ENCODE measurements at regions not wholly inside any gene's neighbourhood (a gene's known extent, or its start where the extent isn't known, plus 50 kb on each side); places are given as distances from the start of the nearest gene placed in this dataset.
"Not testable (repeated sequence)": the region's sequence is repeated elsewhere in the genome, so short reads cannot be mapped to it uniquely, and the experiment has no call there.

DNA sequence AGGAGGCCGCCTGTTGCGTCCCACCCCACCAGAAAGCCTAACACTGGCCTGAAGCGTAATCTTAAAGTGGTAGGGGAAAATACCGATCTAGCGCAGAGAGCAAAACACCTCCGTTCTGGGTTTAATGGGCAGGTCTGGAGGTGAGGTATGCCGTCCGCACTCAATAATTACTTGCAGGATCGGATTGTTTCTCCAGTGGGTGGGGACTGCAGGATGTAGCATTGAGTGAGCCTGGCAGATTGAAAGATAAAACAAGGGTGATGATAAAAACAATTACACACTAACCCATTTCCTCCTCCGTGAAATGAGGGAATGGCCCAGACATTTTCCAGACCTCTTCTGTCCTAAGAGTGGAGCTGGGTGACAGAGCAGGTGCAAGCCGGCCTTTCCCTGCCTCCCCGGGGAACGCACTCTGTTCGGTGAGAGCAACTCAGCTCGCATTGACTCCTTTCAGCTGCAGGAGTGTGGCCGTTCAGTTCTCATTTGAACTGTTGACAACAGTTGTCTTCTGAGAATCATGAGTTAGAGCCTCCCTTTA lies 110.2 kb upstream of the DOCK9 start:
- no peak for DNase-seq
- 20% methylated on average over 7 of the region's 16 CpGs for WGBS (ENCODE audit: insufficient coverage)
- Histone ChIP-seq H3K27ac (ENCODE audit: low read length) (no peak overlapping the region), H3K4me3 (ENCODE audit: low read length) (peak overlapping the region; percentile 60), H3K9me3 (replicated peaks; ENCODE audit: control insufficient read depth, low read depth, low read length) (no peaks in the 10 kb centered on the region), H3K27me3 (ENCODE audit: control insufficient read depth, insufficient read depth, low read length) (peaks cover 28% of the 10 kb centered on the region), H3K36me3 (ENCODE audit: control insufficient read depth, insufficient read depth, low read length) (no peaks in the 10 kb centered on the region), H3K4me1 (ENCODE audit: control insufficient read depth, insufficient read depth, low read length) (peaks cover 5% of the 10 kb centered on the region)

DNA sequence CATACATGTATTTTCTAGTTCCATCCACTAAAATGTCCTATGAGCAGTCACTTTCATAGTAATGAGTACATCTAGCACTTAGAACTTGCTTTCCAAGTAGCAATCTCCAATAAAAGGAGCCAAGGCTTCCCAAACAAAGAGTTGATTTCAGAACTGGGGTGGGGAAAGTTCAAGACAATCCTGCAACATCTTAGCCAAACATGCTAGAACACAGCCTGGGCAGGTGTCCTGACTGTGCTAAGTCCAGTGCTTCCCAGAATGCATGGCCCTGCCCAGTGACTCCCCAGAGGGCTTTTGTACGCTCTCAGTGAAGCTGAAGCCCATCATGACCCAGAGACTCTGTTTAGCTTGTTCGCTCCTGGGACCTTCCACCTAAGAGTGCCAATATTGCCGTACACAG lies 106.7 kb upstream of the UBAC2 start:
- 38% methylated on average over 1 of the region's 3 CpGs for WGBS (ENCODE audit: insufficient coverage)
- no peak for DNase-seq
- peaks cover 6% of the 10 kb centered on the region for H3K27me3 ChIP-seq (ENCODE audit: control insufficient read depth, insufficient read depth, low read length)

DNA sequence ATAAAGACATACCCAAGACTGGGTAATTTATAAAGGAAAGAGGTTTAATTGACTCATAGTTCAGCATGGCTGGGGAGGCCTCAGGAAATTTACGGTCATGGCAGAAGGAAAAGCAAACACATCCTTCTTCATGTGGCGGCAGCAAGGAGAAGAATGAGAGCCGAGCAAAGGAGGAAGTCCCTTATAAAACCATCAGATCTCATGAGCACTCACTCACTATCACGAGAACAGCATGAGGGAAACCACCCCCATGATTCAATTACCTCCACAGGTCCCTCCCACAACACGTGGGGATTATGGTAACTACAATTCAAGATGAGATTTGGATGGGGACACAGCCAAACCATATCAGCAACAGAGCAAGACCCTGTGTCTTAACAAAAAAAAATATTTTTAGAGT lies 98.8 kb upstream of the UBAC2 start:
- no CpG with 5 or more reads among the region's 5 CpGs for WGBS (ENCODE audit: insufficient coverage)

More for the DNA sequence above, 106.7 kb upstream of the UBAC2 start:
- Histone ChIP-seq H3K36me3 (ENCODE audit: control insufficient read depth, insufficient read depth, low read length) (no peaks in the 10 kb centered on the region), H3K9me3 (replicated peaks; ENCODE audit: control insufficient read depth, low read depth, low read length) (no peaks in the 10 kb centered on the region), H3K4me1 (ENCODE audit: control insufficient read depth, insufficient read depth, low read length) (no peaks in the 10 kb centered on the region), H3K27ac (ENCODE audit: low read length) (no peak overlapping the region), H3K4me3 (ENCODE audit: low read length) (no peak overlapping the region)

GRCh38 chr13:99103536-99103935 lies 97.1 kb upstream of the UBAC2 start:
- Histone ChIP-seq H3K9me3 (replicated peaks; ENCODE audit: control insufficient read depth, low read depth, low read length) (no peaks in the 10 kb centered on the region), H3K4me3 (ENCODE audit: low read length) (no peak overlapping the region), H3K4me1 (ENCODE audit: control insufficient read depth, insufficient read depth, low read length) (peaks cover 8% of the 10 kb centered on the region), H3K27ac (ENCODE audit: low read length) (no peak overlapping the region), H3K27me3 (ENCODE audit: control insufficient read depth, insufficient read depth, low read length) (peaks cover 2% of the 10 kb centered on the region), H3K36me3 (ENCODE audit: control insufficient read depth, insufficient read depth, low read length) (no peaks in the 10 kb centered on the region)
- DNase-seq = peak; percentile 84
- WGBS (ENCODE audit: insufficient coverage) = 9% methylated on average over 4 of the region's 7 CpGs

More for the DNA sequence above, 98.8 kb upstream of the UBAC2 start:
- H3K9me3 ChIP-seq (replicated peaks; ENCODE audit: control insufficient read depth, low read depth, low read length); H3K4me3 ChIP-seq (ENCODE audit: low read length); H3K4me1 ChIP-seq (ENCODE audit: control insufficient read depth, insufficient read depth, low read length); DNase-seq; H3K27ac ChIP-seq (ENCODE audit: low read length); H3K27me3 ChIP-seq (ENCODE audit: control insufficient read depth, insufficient read depth, low read length); H3K36me3 ChIP-seq (ENCODE audit: control insufficient read depth, insufficient read depth, low read length): not testable (repeated sequence)

GRCh38 chr13:99104396-99104795 lies 96.3 kb upstream of the UBAC2 start:
- Histone ChIP-seq H3K27me3 (ENCODE audit: control insufficient read depth, insufficient read depth, low read length) (peaks cover 2% of the 10 kb centered on the region), H3K9me3 (replicated peaks; ENCODE audit: control insufficient read depth, low read depth, low read length) (no peaks in the 10 kb centered on the region), H3K36me3 (ENCODE audit: control insufficient read depth, insufficient read depth, low read length) (no peaks in the 10 kb centered on the region), H3K27ac (ENCODE audit: low read length) (no peak overlapping the region), H3K4me1 (ENCODE audit: control insufficient read depth, insufficient read depth, low read length) (peaks cover 8% of the 10 kb centered on the region), H3K4me3 (ENCODE audit: low read length) (no peak overlapping the region)
- DNase-seq = no peak
- 93% methylated on average over 6 of the region's 9 CpGs for WGBS (ENCODE audit: insufficient coverage)

DNA sequence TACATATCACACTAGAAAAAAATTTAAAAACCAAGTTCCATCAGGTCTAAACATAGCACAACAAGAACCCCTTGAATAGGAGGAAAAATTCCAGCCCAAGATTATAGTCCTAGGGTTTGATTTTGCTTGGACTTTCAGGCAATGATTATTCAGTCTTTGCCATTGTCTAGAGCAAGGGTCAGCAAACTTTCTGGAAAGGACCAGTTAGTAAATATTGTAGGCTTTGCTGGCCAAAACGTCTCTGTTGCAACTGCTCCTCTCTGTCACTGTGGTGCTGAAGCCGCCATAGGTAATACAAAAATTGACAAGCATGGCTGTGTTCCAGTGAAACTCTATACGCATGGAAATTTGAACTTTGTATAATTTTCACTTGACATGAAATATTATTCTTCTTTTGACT lies 95.5 kb upstream of the UBAC2 start:
- Histone ChIP-seq H3K27ac (ENCODE audit: low read length) (no peak overlapping the region), H3K4me3 (ENCODE audit: low read length) (no peak overlapping the region), H3K27me3 (ENCODE audit: control insufficient read depth, insufficient read depth, low read length) (peaks cover 2% of the 10 kb centered on the region), H3K9me3 (replicated peaks; ENCODE audit: control insufficient read depth, low read depth, low read length) (no peaks in the 10 kb centered on the region), H3K4me1 (ENCODE audit: control insufficient read depth, insufficient read depth, low read length) (peaks cover 8% of the 10 kb centered on the region), H3K36me3 (ENCODE audit: control insufficient read depth, insufficient read depth, low read length) (no peaks in the 10 kb centered on the region)
- no peak for DNase-seq
- WGBS (ENCODE audit: insufficient coverage) = no CpG with 5 or more reads among the region's 3 CpGs

GRCh38 chr13:99113351-99113750 lies 87.3 kb upstream of the UBAC2 start:
- no CpG with 5 or more reads among the region's 5 CpGs for WGBS (ENCODE audit: insufficient coverage)
- Histone ChIP-seq H3K27me3 (ENCODE audit: control insufficient read depth, insufficient read depth, low read length) (no peaks in the 10 kb centered on the region), H3K4me3 (ENCODE audit: low read length) (no peak overlapping the region), H3K27ac (ENCODE audit: low read length) (no peak overlapping the region), H3K4me1 (ENCODE audit: control insufficient read depth, insufficient read depth, low read length) (no peaks in the 10 kb centered on the region), H3K9me3 (replicated peaks; ENCODE audit: control insufficient read depth, low read depth, low read length) (no peaks in the 10 kb centered on the region), H3K36me3 (ENCODE audit: control insufficient read depth, insufficient read depth, low read length) (no peaks in the 10 kb centered on the region)
- DNase-seq = no peak

DNA sequence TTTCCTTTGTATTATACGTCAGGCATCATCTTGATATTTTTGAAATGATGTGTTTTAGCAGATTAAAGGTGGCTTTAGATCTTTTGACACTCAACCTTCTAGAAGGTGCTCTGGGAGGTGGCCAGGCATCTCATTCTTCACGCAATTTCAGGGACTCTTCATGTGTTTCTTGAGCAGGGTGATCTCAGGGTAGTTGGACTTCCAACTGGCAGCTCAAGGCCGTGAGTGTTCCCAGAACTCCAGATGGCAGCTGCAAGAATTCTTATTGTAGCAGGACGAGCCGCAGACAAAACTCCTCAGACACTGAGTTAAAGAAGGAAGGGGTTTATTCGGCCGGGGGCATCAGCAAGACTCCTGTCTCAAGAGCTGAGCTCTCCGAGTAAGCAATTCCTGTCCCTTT lies 82.5 kb upstream of the UBAC2 start:
- H3K4me3 ChIP-seq (ENCODE audit: low read length) = no peak overlapping the region
- H3K4me1 ChIP-seq (ENCODE audit: control insufficient read depth, insufficient read depth, low read length) = no peaks in the 10 kb centered on the region
- no peaks in the 10 kb centered on the region for H3K9me3 ChIP-seq (replicated peaks; ENCODE audit: control insufficient read depth, low read depth, low read length)
- 83% methylated on average over 6 of the region's 8 CpGs for WGBS (ENCODE audit: insufficient coverage)
- DNase-seq = no peak
- no peaks in the 10 kb centered on the region for H3K36me3 ChIP-seq (ENCODE audit: control insufficient read depth, insufficient read depth, low read length)
- peaks cover under 1% of the 10 kb centered on the region for H3K27me3 ChIP-seq (ENCODE audit: control insufficient read depth, insufficient read depth, low read length)
- no peak overlapping the region for H3K27ac ChIP-seq (ENCODE audit: low read length)

GRCh38 chr13:99119656-99120055 lies 81.0 kb upstream of the UBAC2 start:
- H3K36me3 ChIP-seq (ENCODE audit: control insufficient read depth, insufficient read depth, low read length) = no peaks in the 10 kb centered on the region
- H3K27me3 ChIP-seq (ENCODE audit: control insufficient read depth, insufficient read depth, low read length) = peaks cover 9% of the 10 kb centered on the region
- H3K27ac ChIP-seq (ENCODE audit: low read length) = no peak overlapping the region
- H3K4me3 ChIP-seq (ENCODE audit: low read length) = no peak overlapping the region
- no peak for DNase-seq
- H3K4me1 ChIP-seq (ENCODE audit: control insufficient read depth, insufficient read depth, low read length) = peaks cover 2% of the 10 kb centered on the region
- WGBS (ENCODE audit: insufficient coverage) = no CpG with 5 or more reads among the region's 7 CpGs
- H3K9me3 ChIP-seq (replicated peaks; ENCODE audit: control insufficient read depth, low read depth, low read length) = no peaks in the 10 kb centered on the region

GRCh38 chr13:99120751-99121150 lies 79.9 kb upstream of the UBAC2 start:
- H3K9me3 ChIP-seq (replicated peaks; ENCODE audit: control insufficient read depth, low read depth, low read length) = no peaks in the 10 kb centered on the region
- no peaks in the 10 kb centered on the region for H3K36me3 ChIP-seq (ENCODE audit: control insufficient read depth, insufficient read depth, low read length)
- peaks cover 11% of the 10 kb centered on the region for H3K27me3 ChIP-seq (ENCODE audit: control insufficient read depth, insufficient read depth, low read length)
- no peak overlapping the region for H3K4me3 ChIP-seq (ENCODE audit: low read length)
- H3K27ac ChIP-seq (ENCODE audit: low read length) = no peak overlapping the region
- DNase-seq = no peak
- peaks cover 2% of the 10 kb centered on the region for H3K4me1 ChIP-seq (ENCODE audit: control insufficient read depth, insufficient read depth, low read length)
- WGBS (ENCODE audit: insufficient coverage) = no CpG with 5 or more reads among the region's 1 CpG

GRCh38 chr13:99122171-99122570 lies 78.5 kb upstream of the UBAC2 start:
- no peak for DNase-seq
- Histone ChIP-seq H3K36me3 (ENCODE audit: control insufficient read depth, insufficient read depth, low read length) (no peaks in the 10 kb centered on the region), H3K4me1 (ENCODE audit: control insufficient read depth, insufficient read depth, low read length) (peaks cover 2% of the 10 kb centered on the region), H3K9me3 (replicated peaks; ENCODE audit: control insufficient read depth, low read depth, low read length) (no peaks in the 10 kb centered on the region), H3K27me3 (ENCODE audit: control insufficient read depth, insufficient read depth, low read length) (peaks cover 11% of the 10 kb centered on the region), H3K27ac (ENCODE audit: low read length) (no peak overlapping the region), H3K4me3 (ENCODE audit: low read length) (no peak overlapping the region)
- WGBS (ENCODE audit: insufficient coverage) = no CpG with 5 or more reads among the region's 2 CpGs
